HCT116 (cell line): ENCODE measurements at regions not wholly inside any gene's neighbourhood (a gene's known extent, or its start where the extent isn't known, plus 50 kb on each side); places are given as distances from the start of the nearest gene placed in this dataset.
"Not testable (repeated sequence)": the region's sequence is repeated elsewhere in the genome, so short reads cannot be mapped to it uniquely, and the experiment has no call there.

Experiments
- ATAC-seq: fragments of 200-7000 bp; cut with Tn5 transposase; 2 replicates; pipeline ENCODE4 v1.9.1; 2020; ENCODE audit warnings: mild to moderate bottlenecking, moderate library complexity
- BruUV-seq: library from RNA; stranded (reverse); fragments of 400-500 nt; replicated peaks from 2 replicates; lab custom pipeline; 2021; lab: Mats Ljungman, UMichigan
- CTCF ChIA-PET: fragments of 300-600 bp; sonication (Branson Sonifier 250); formaldehyde crosslinking; loops from one replicate; lab custom pipeline; 2021; ENCODE audit warnings: antibody characterized with exemption; lab: Charles Lee
- POLR2A ChIA-PET: fragments of 300-600, 350-600 bp; sonication (Branson Sonifier 250); formaldehyde crosslinking; loops from one replicate; lab custom pipeline; 2021; ENCODE audit warnings: antibody characterized with exemption; lab: Charles Lee
- RAD21 ChIA-PET, 2 experiments: fragments of 300-600 bp; sonication (Branson Sonifier 250); formaldehyde crosslinking; loops; one replicate each; lab custom pipeline; 2023; ENCODE audit warnings: low total read pairs in 2 of 2; ENCODE audit not compliant: uncharacterized antibody in 2 of 2, unreplicated experiment in 2 of 2, low non-redundant PET in 1 of 2; lab: Charles Lee
- DNase-seq: peaks from one replicate; pipeline ENCODE4 v3.0.0-alpha.2; 2010; ENCODE audit warnings: low read depth, low spot score
- H2AFZ ChIP-seq: fragments of 200-600 bp; shearing (Covaris generic), sonication (generic); 2 replicates; pipeline ENCODE4 v1.6.1; 2017; ENCODE audit warnings: low read depth, mixed run types, mixed read lengths, antibody characterized with exemption, low read length; ENCODE audit not compliant: poor library complexity, severe bottlenecking
- H3K27ac ChIP-seq: 2 replicates; pipeline ENCODE4 v1.5.1; 2012; ENCODE audit warnings: low read depth, low read length
- H3K27me3 ChIP-seq: fragments of 200-600 bp; sonication (generic); 2 replicates; pipeline ENCODE4 v1.6.1; 2016; ENCODE audit warnings: mixed run types, low read length, mixed read lengths; ENCODE audit not compliant: insufficient read depth
- H3K36me3 ChIP-seq, 2 experiments: fragments of 200-500 bp in 1 of 2; fragments of 200-600 bp in 1 of 2; sonication (Bioruptor generic) in 1 of 2; sonication (generic) in 1 of 2; 2 replicates each; pipeline versions ENCODE4 v1.5.1 to v1.6.1; 2014 to 2016; ENCODE audit warnings: low read length in 2 of 2, inconsistent platforms in 1 of 2, mixed read lengths in 1 of 2, mixed run types in 1 of 2; ENCODE audit not compliant: insufficient read depth in 2 of 2, control insufficient read depth in 1 of 2
- H3K4me1 ChIP-seq, 2 experiments: fragments of 200-600 bp in 1 of 2; sonication (generic) in 1 of 2; 2 replicates each; pipeline versions ENCODE4 v1.5.1 to v1.6.1; 2012 to 2017; ENCODE audit warnings: low read length in 2 of 2, inconsistent platforms in 1 of 2, mild to moderate bottlenecking in 1 of 2, mixed read lengths in 1 of 2, mixed run types in 1 of 2, moderate library complexity in 1 of 2; ENCODE audit not compliant: insufficient read depth in 2 of 2, control insufficient read depth in 1 of 2
- H3K4me2 ChIP-seq: fragments of 200-600 bp; sonication (generic); 2 replicates; pipeline ENCODE4 v1.6.1; 2017; ENCODE audit warnings: mixed run types, low read length, mixed read lengths
- H3K4me3 ChIP-seq, 2 experiments: fragments of 200-600 bp in 1 of 2; sonication (generic) in 1 of 2; replicated peaks in 1 of 2; 2 replicates each; pipeline ENCODE4 v1.5.1; 2011 to 2016; ENCODE audit warnings: low read length in 2 of 2, control low read depth in 1 of 2, low read depth in 1 of 2, mild to moderate bottlenecking in 1 of 2, mixed read lengths in 1 of 2, mixed run types in 1 of 2
- H3K79me2 ChIP-seq: fragments of 200-600 bp; sonication (generic); 2 replicates; pipeline ENCODE4 v1.6.1; 2017; ENCODE audit warnings: mild to moderate bottlenecking, mixed run types, low read length, moderate library complexity, mixed read lengths; ENCODE audit not compliant: insufficient read depth
- H3K9ac ChIP-seq: fragments of 200-600 bp; sonication (generic); 2 replicates; pipeline ENCODE4 v1.6.1; 2016; ENCODE audit warnings: low read length, mixed read lengths
- H3K9me2 ChIP-seq: fragments of 200-600 bp; sonication (generic), shearing (Covaris generic); 2 replicates; pipeline ENCODE4 v1.6.1; 2017; ENCODE audit warnings: mixed run types, mild to moderate bottlenecking, moderate library complexity; ENCODE audit not compliant: insufficient read depth
- H3K9me3 ChIP-seq, 2 experiments: fragments of 200-500 bp in 1 of 2; fragments of 200-600 bp in 1 of 2; sonication (Bioruptor generic) in 1 of 2; sonication (generic) in 1 of 2; 2 replicates each; pipeline ENCODE4 v1.6.1; 2014 to 2017; ENCODE audit warnings: low read length in 2 of 2, mixed read lengths in 2 of 2, inconsistent platforms in 1 of 2, low read depth in 1 of 2, mild to moderate bottlenecking in 1 of 2, mixed run types in 1 of 2, moderate library complexity in 1 of 2; ENCODE audit not compliant: control insufficient read depth in 1 of 2, insufficient read depth in 1 of 2
- H4K20me1 ChIP-seq: fragments of 200-600 bp; sonication (generic), shearing (Covaris generic); 2 replicates; pipeline ENCODE4 v1.6.1; 2017; ENCODE audit warnings: mixed run types, mild to moderate bottlenecking, moderate library complexity; ENCODE audit not compliant: insufficient read depth
- CEBPB ChIP-seq: IDR thresholded peaks from 2 replicates; pipeline ENCODE4 v1.6.1; 2012; ENCODE audit warnings: low read depth
- CTCF ChIP-seq, 3 experiments: fragments of 200-600 bp in 1 of 3; sonication (generic) in 1 of 3; IDR thresholded peaks in 2 of 3; conservative IDR thresholded peaks in 1 of 3; 2 replicates each; pipeline ENCODE4 v1.5.1; 2012 to 2017; ENCODE audit warnings: low read depth in 2 of 3, low read length in 2 of 3, antibody characterized with exemption in 1 of 3, borderline replicate concordance in 1 of 3, control low read depth in 1 of 3, mild to moderate bottlenecking in 1 of 3, mixed read lengths in 1 of 3, mixed run types in 1 of 3, moderate library complexity in 1 of 3; ENCODE audit not compliant: insufficient read depth in 1 of 3
- EGR1 ChIP-seq: IDR thresholded peaks from 2 replicates; pipeline ENCODE4 v1.6.1; 2012; ENCODE audit warnings: low read depth
- EZH2 ChIP-seq: fragments of 200-600 bp; sonication (generic); IDR thresholded peaks from 2 replicates; pipeline ENCODE4 v1.6.1; 2017; ENCODE audit warnings: antibody characterized with exemption, mixed run types
- FOSL1 ChIP-seq: IDR thresholded peaks from 2 replicates; pipeline ENCODE4 v1.6.1; 2012; ENCODE audit warnings: low read depth
- JUND ChIP-seq: IDR thresholded peaks from 2 replicates; pipeline ENCODE4 v1.6.1; 2012
- POLR2A ChIP-seq: IDR thresholded peaks from 2 replicates; pipeline ENCODE4 v1.7.0; 2011; ENCODE audit warnings: borderline replicate concordance; ENCODE audit not compliant: insufficient read depth, insufficient read length; ENCODE audit errors: extremely low read depth
- POLR2AphosphoS5 ChIP-seq: IDR thresholded peaks from 2 replicates; pipeline ENCODE4 v1.6.1; 2011; ENCODE audit warnings: mild to moderate bottlenecking, low read depth, low read length, moderate library complexity
- REST ChIP-seq: IDR thresholded peaks from 2 replicates; pipeline ENCODE4 v1.6.1; 2012; ENCODE audit warnings: low read depth
- SIN3A ChIP-seq: IDR thresholded peaks from 2 replicates; pipeline ENCODE4 v1.6.1; 2012; ENCODE audit warnings: low read depth
- SP1 ChIP-seq: IDR thresholded peaks from 2 replicates; pipeline ENCODE4 v1.6.1; 2012; ENCODE audit warnings: low read depth
- YY1 ChIP-seq: IDR thresholded peaks from 2 replicates; pipeline ENCODE4 v1.6.1; 2011; ENCODE audit warnings: low read length, low read depth, moderate library complexity, mild to moderate bottlenecking; ENCODE audit not compliant: insufficient replicate concordance; ENCODE audit errors: extremely low read depth
- ZNF274 ChIP-seq: fragments of 200-500 bp; sonication (Bioruptor generic); IDR thresholded peaks from 2 replicates; pipeline ENCODE4 v1.6.1; 2014; ENCODE audit warnings: mild to moderate bottlenecking, low read depth, low read length, inconsistent platforms
- intact Hi-C: fragments of 100-400 bp; cut with micrococcal nuclease; formaldehyde crosslinking; loops from 2 replicates; pipeline ENCODE4 v1.10.0; 2022

GRCh38 chr10:64702086-64702485 lies 1180.9 kb downstream of the REEP3 start:
- H3K27ac ChIP-seq, RAD21 ChIA-PET, H3K9me3 ChIP-seq, H3K4me3 ChIP-seq, H3K9ac ChIP-seq, H3K4me1 ChIP-seq, intact Hi-C loops, H2AFZ ChIP-seq, H3K4me2 ChIP-seq, ATAC-seq, CTCF ChIA-PET, POLR2A ChIA-PET, H3K79me2 ChIP-seq, H3K27me3 ChIP-seq, H3K9me2 ChIP-seq, H4K20me1 ChIP-seq, H3K36me3 ChIP-seq, BruUV-seq, DNase-seq: not testable (repeated sequence)

GRCh38 chr10:64708884-64709681 lies 1187.9 kb downstream of the REEP3 start:
- H3K27me3 ChIP-seq: no peaks in the 10 kb centered on the region
- no peaks in the 10 kb centered on the region for H3K79me2 ChIP-seq
- ATAC-seq (no peak), DNase-seq (no peak)
- H3K27ac ChIP-seq: no peak overlapping the region
- H3K36me3 ChIP-seq: no peaks in the 10 kb centered on the region
- H4K20me1 ChIP-seq: no peaks in the 10 kb centered on the region
- no peak overlapping the region for H3K4me2 ChIP-seq
- no peaks in the 10 kb centered on the region for H3K9me2 ChIP-seq
- POLR2A ChIA-PET: no interaction called here
- CTCF ChIA-PET: no interaction called here
- no TSS peak for BruUV-seq
- no peak overlapping the region for H3K4me3 ChIP-seq
- no peak overlapping the region for H2AFZ ChIP-seq
- RAD21 ChIA-PET: no interaction called here
- H3K9ac ChIP-seq: no peak overlapping the region
- intact Hi-C loops: no loop called here
- H3K9me3 ChIP-seq: no peaks in the 10 kb centered on the region
- H3K4me1 ChIP-seq: no peaks in the 10 kb centered on the region
- TF ChIP-seq CEBPB (no peak), YY1 (no peak), EZH2 (no peak), POLR2A (no peak), SP1 (no peak), ZNF274 (no peak), FOSL1 (no peak), JUND (no peak), CTCF (IDR thresholded peaks at IDR 0.05 in 2 of 3, conservative IDR thresholded peaks at IDR 0.05 in 1 of 3; ENCODE audit: borderline replicate concordance in 1 of 3, insufficient read depth in 1 of 3, low read depth in 2 of 3, low read length in 2 of 3) (no peak), EGR1 (no peak), POLR2AphosphoS5 (no peak), REST (no peak), SIN3A (no peak)
